GM23338 (cell line): ENCODE measurements at regions not wholly inside any gene's neighbourhood (a gene's known extent, or its start where the extent isn't known, plus 50 kb on each side); places are given as distances from the start of the nearest gene placed in this dataset.
A peak's percentile ranks its signal among the peaks of the same experiment; 100 is the strongest.

Experiments used
- ATAC-seq: fragments of 200-7000 bp; cut with Tn5 transposase; 3 replicates; pipeline ENCODE4 v1.9.1; 2020
- DNase-seq: peaks from one replicate; pipeline ENCODE4 v3.0.0-alpha.2; 2015; ENCODE audit warnings: low spot score
- H2AFZ ChIP-seq: fragments of 200-600 bp; sonication (generic); 2 replicates; pipeline ENCODE4 v1.8.0; 2016; ENCODE audit warnings: antibody characterized with exemption, mild to moderate bottlenecking, moderate library complexity
- H3F3A ChIP-seq: fragments of 200-600 bp; sonication (generic); replicated peaks from 2 replicates; pipeline ENCODE4 v1.8.0; 2017; ENCODE audit warnings: antibody characterized with exemption, mixed run types, low read depth
- H3K27ac ChIP-seq: fragments of 200-600 bp; sonication (generic); 2 replicates; pipeline ENCODE4 v1.6.1; 2016; ENCODE audit warnings: low read depth
- H3K27me3 ChIP-seq: fragments of 200-600 bp; sonication (generic); 2 replicates; pipeline ENCODE4 v1.8.0; 2016; ENCODE audit warnings: mild to moderate bottlenecking, mixed run types, moderate library complexity; ENCODE audit not compliant: insufficient read depth
- H3K36me3 ChIP-seq: fragments of 200-600 bp; sonication (generic); 2 replicates; pipeline ENCODE4 v1.8.0; 2016; ENCODE audit warnings: mild to moderate bottlenecking; ENCODE audit not compliant: insufficient read depth
- H3K4me1 ChIP-seq: fragments of 200-600 bp; sonication (generic); 2 replicates; pipeline ENCODE4 v1.8.0; 2016; ENCODE audit warnings: mild to moderate bottlenecking, moderate library complexity; ENCODE audit not compliant: insufficient read depth
- H3K4me2 ChIP-seq: fragments of 200-600 bp; sonication (generic); 2 replicates; pipeline ENCODE4 v1.7.1; 2017; ENCODE audit warnings: mixed run types
- H3K4me3 ChIP-seq: fragments of 200-600 bp; sonication (generic); 2 replicates; pipeline ENCODE4 v1.6.1; 2016; ENCODE audit warnings: mixed run types
- H3K79me2 ChIP-seq: fragments of 200-600 bp; sonication (generic); replicated peaks from 2 replicates; pipeline ENCODE4 v1.8.0; 2017; ENCODE audit warnings: mild to moderate bottlenecking; ENCODE audit not compliant: insufficient read depth
- H3K9me2 ChIP-seq: fragments of 200-600 bp; sonication (generic); 2 replicates; pipeline ENCODE4 v1.8.0; 2017; ENCODE audit not compliant: insufficient read depth
- H4K20me1 ChIP-seq: fragments of 200-600 bp; sonication (generic); replicated peaks from 2 replicates; pipeline ENCODE4 v1.8.0; 2017; ENCODE audit warnings: mild to moderate bottlenecking; ENCODE audit not compliant: insufficient read depth
- H3K27ac Mint-ChIP-seq: 2 replicates; pipeline ENCODE4 v1.8.0; 2020; ENCODE audit warnings: inconsistent platforms, mild to moderate bottlenecking, moderate library complexity, mixed read lengths
- H3K27me3 Mint-ChIP-seq: 3 replicates; pipeline ENCODE4 v1.8.0; 2022; ENCODE audit warnings: low read depth, mild to moderate bottlenecking, moderate library complexity, mixed read lengths, inconsistent platforms; ENCODE audit not compliant: insufficient read depth, poor library complexity
- H3K36me3 Mint-ChIP-seq: 3 replicates; pipeline ENCODE4 v1.8.0; 2021; ENCODE audit warnings: low read depth, mild to moderate bottlenecking, inconsistent platforms, moderate library complexity, mixed read lengths
- H3K4me1 Mint-ChIP-seq: 3 replicates; pipeline ENCODE4 v1.8.0; 2020; ENCODE audit warnings: mild to moderate bottlenecking, inconsistent platforms, mixed read lengths
- H3K4me3 Mint-ChIP-seq: 3 replicates; pipeline ENCODE4 v1.8.0; 2021; ENCODE audit warnings: moderate library complexity, mild to moderate bottlenecking, inconsistent platforms, mixed read lengths
- H3K9me3 Mint-ChIP-seq: 3 replicates; pipeline ENCODE4 v1.8.0; 2020; ENCODE audit warnings: moderate library complexity, mild to moderate bottlenecking, inconsistent platforms, mixed read lengths
- CREB1 ChIP-seq: fragments of 250-450 bp; sonication (Bioruptor Pico); IDR thresholded peaks from 2 replicates; pipeline ENCODE4 v1.5.0; 2020; ENCODE audit warnings: low read depth, mild to moderate bottlenecking, moderate library complexity
- EZH2 ChIP-seq: fragments of 200-600 bp; sonication (generic); IDR thresholded peaks from one replicate; pipeline ENCODE4 v1.8.0; 2017; ENCODE audit warnings: antibody characterized with exemption, mild to moderate bottlenecking, low read depth; ENCODE audit not compliant: unreplicated experiment
- EZH2phosphoT487 ChIP-seq: fragments of 200-600 bp; sonication (generic); IDR thresholded peaks from one replicate; pipeline ENCODE4 v1.8.1; 2018; ENCODE audit warnings: antibody characterized with exemption; ENCODE audit not compliant: unreplicated experiment
- JUNB ChIP-seq: IDR thresholded peaks from one replicate; pipeline ENCODE4 v1.6.1; 2016; ENCODE audit warnings: antibody characterized with exemption; ENCODE audit not compliant: unreplicated experiment
- NANOG ChIP-seq: IDR thresholded peaks from 2 replicates; pipeline ENCODE4 v1.6.1; 2016; ENCODE audit warnings: antibody characterized with exemption, borderline replicate concordance
- POLR2AphosphoS5 ChIP-seq: IDR thresholded peaks from 2 replicates; pipeline ENCODE4 v1.6.1; 2016; ENCODE audit warnings: antibody characterized with exemption, low read depth
- STAT1 ChIP-seq: IDR thresholded peaks from one replicate; pipeline ENCODE4 v1.6.1; 2016; ENCODE audit warnings: antibody characterized with exemption; ENCODE audit not compliant: unreplicated experiment
- ZNF114 ChIP-seq: fragments of 250-450 bp; sonication (Bioruptor Pico); IDR thresholded peaks from 2 replicates; pipeline ENCODE4 v1.5.0; 2020; ENCODE audit warnings: mild to moderate bottlenecking, moderate library complexity
- ZNF331 ChIP-seq: fragments of 250-450 bp; sonication (Bioruptor Pico); IDR thresholded peaks from 2 replicates; pipeline ENCODE4 v1.5.0; 2020; ENCODE audit warnings: low read depth, mild to moderate bottlenecking, moderate library complexity
- TF ChIP-seq, protein P1 (sequence below): fragments of 250-450 bp; sonication (Bioruptor Pico); IDR thresholded peaks from 2 replicates; pipeline ENCODE4 v1.5.0; 2020; ENCODE audit warnings: mild to moderate bottlenecking, moderate library complexity
- TF ChIP-seq, protein P2 (sequence below): IDR thresholded peaks from one replicate; pipeline ENCODE4 v1.6.1; 2018; ENCODE audit warnings: antibody characterized with exemption; ENCODE audit not compliant: unreplicated experiment
- TF ChIP-seq, protein P3 (sequence below): IDR thresholded peaks from 2 replicates; pipeline ENCODE4 v1.6.1; 2016; ENCODE audit warnings: antibody characterized with exemption
- TF ChIP-seq, protein P4 (sequence below), 2 experiments: fragments of 200-600 bp in 1 of 2; sonication (generic) in 1 of 2; conservative IDR thresholded peaks; 2 replicates each; pipeline versions ENCODE4 v1.5.1 to v1.6.1; 2016 to 2017; ENCODE audit warnings: antibody characterized with exemption in 2 of 2, low read depth in 2 of 2, mild to moderate bottlenecking in 2 of 2, moderate library complexity in 1 of 2

DNA sequence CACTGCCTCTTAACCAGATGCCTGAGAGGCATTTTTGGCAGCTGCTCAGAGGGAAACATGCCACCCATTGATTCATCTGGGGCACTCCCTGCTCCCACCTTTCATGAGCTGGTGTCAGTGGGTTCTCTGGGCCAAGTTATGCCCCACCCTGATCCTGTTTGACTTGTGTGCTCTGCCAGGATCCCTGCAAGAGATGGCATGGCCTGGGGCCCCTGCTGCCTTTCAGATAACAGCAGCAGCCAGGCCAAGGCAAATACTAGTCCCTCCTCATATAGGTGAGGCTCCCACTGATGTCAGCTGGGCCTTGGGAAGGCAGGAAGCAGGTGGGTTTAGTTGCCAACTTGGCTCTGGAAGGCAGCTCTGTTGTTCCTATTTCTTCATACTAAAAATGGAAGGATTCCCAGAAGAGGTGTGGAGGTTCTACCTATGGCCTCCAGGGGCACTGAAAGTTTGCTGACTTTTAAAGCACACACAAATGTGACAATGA is 192.9 kb upstream of the RBPJ start:
- Mint-ChIP-seq H3K9me3 (peaks cover 2% of the 10 kb centered on the region; the same call in 1 of the 3 replicates), H3K36me3 (no peaks in the 10 kb centered on the region), H3K27ac (no peak overlapping the region), H3K4me3 (no peak overlapping the region), H3K4me1 (no peaks in the 10 kb centered on the region), H3K27me3 (no peaks in the 10 kb centered on the region)
- H3K27ac ChIP-seq = no peak overlapping the region
- no peaks in the 10 kb centered on the region for H4K20me1 ChIP-seq
- H3K9me2 ChIP-seq = peaks cover 6% of the 10 kb centered on the region; the same call in 1 of the 2 replicates
- H3K36me3 ChIP-seq = no peaks in the 10 kb centered on the region
- peak; percentile 17 for DNase-seq
- no peak overlapping the region for H2AFZ ChIP-seq
- TF ChIP-seq ZNF114 (CRISPR knock-in tag) (no peak), ZNF331 (CRISPR knock-in tag) (no peak), EZH2phosphoT487 (no peak), EZH2 (no peak), POLR2AphosphoS5 (no peak), STAT1 (no peak), JUNB (no peak), NANOG (no peak), CREB1 (CRISPR knock-in tag) (no peak)
- TF ChIP-seq, protein P1, sequence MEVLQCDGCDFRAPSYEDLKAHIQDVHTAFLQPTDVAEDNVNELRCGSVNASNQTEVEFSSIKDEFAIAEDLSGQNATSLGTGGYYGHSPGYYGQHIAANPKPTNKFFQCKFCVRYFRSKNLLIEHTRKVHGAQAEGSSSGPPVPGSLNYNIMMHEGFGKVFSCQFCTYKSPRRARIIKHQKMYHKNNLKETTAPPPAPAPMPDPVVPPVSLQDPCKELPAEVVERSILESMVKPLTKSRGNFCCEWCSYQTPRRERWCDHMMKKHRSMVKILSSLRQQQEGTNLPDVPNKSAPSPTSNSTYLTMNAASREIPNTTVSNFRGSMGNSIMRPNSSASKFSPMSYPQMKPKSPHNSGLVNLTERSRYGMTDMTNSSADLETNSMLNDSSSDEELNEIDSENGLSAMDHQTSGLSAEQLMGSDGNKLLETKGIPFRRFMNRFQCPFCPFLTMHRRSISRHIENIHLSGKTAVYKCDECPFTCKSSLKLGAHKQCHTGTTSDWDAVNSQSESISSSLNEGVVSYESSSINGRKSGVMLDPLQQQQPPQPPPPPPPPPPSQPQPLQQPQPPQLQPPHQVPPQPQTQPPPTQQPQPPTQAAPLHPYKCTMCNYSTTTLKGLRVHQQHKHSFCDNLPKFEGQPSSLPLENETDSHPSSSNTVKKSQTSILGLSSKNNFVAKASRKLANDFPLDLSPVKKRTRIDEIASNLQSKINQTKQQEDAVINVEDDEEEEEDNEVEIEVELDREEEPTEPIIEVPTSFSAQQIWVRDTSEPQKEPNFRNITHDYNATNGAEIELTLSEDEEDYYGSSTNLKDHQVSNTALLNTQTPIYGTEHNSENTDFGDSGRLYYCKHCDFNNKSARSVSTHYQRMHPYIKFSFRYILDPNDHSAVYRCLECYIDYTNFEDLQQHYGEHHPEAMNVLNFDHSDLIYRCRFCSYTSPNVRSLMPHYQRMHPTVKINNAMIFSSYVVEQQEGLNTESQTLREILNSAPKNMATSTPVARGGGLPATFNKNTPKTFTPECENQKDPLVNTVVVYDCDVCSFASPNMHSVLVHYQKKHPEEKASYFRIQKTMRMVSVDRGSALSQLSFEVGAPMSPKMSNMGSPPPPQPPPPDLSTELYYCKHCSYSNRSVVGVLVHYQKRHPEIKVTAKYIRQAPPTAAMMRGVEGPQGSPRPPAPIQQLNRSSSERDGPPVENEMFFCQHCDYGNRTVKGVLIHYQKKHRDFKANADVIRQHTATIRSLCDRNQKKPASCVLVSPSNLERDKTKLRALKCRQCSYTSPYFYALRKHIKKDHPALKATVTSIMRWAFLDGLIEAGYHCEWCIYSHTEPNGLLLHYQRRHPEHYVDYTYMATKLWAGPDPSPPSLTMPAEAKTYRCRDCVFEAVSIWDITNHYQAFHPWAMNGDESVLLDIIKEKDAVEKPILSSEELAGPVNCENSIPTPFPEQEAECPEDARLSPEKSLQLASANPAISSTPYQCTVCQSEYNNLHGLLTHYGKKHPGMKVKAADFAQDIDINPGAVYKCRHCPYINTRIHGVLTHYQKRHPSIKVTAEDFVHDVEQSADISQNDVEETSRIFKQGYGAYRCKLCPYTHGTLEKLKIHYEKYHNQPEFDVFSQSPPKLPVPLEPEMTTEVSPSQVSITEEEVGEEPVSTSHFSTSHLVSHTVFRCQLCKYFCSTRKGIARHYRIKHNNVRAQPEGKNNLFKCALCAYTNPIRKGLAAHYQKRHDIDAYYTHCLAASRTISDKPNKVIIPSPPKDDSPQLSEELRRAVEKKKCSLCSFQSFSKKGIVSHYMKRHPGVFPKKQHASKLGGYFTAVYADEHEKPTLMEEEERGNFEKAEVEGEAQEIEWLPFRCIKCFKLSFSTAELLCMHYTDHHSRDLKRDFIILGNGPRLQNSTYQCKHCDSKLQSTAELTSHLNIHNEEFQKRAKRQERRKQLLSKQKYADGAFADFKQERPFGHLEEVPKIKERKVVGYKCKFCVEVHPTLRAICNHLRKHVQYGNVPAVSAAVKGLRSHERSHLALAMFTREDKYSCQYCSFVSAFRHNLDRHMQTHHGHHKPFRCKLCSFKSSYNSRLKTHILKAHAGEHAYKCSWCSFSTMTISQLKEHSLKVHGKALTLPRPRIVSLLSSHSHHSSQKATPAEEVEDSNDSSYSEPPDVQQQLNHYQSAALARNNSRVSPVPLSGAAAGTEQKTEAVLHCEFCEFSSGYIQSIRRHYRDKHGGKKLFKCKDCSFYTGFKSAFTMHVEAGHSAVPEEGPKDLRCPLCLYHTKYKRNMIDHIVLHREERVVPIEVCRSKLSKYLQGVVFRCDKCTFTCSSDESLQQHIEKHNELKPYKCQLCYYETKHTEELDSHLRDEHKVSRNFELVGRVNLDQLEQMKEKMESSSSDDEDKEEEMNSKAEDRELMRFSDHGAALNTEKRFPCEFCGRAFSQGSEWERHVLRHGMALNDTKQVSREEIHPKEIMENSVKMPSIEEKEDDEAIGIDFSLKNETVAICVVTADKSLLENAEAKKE = no peak
- TF ChIP-seq, protein P2, sequence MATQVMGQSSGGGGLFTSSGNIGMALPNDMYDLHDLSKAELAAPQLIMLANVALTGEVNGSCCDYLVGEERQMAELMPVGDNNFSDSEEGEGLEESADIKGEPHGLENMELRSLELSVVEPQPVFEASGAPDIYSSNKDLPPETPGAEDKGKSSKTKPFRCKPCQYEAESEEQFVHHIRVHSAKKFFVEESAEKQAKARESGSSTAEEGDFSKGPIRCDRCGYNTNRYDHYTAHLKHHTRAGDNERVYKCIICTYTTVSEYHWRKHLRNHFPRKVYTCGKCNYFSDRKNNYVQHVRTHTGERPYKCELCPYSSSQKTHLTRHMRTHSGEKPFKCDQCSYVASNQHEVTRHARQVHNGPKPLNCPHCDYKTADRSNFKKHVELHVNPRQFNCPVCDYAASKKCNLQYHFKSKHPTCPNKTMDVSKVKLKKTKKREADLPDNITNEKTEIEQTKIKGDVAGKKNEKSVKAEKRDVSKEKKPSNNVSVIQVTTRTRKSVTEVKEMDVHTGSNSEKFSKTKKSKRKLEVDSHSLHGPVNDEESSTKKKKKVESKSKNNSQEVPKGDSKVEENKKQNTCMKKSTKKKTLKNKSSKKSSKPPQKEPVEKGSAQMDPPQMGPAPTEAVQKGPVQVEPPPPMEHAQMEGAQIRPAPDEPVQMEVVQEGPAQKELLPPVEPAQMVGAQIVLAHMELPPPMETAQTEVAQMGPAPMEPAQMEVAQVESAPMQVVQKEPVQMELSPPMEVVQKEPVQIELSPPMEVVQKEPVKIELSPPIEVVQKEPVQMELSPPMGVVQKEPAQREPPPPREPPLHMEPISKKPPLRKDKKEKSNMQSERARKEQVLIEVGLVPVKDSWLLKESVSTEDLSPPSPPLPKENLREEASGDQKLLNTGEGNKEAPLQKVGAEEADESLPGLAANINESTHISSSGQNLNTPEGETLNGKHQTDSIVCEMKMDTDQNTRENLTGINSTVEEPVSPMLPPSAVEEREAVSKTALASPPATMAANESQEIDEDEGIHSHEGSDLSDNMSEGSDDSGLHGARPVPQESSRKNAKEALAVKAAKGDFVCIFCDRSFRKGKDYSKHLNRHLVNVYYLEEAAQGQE = no peak
- TF ChIP-seq, protein P3, sequence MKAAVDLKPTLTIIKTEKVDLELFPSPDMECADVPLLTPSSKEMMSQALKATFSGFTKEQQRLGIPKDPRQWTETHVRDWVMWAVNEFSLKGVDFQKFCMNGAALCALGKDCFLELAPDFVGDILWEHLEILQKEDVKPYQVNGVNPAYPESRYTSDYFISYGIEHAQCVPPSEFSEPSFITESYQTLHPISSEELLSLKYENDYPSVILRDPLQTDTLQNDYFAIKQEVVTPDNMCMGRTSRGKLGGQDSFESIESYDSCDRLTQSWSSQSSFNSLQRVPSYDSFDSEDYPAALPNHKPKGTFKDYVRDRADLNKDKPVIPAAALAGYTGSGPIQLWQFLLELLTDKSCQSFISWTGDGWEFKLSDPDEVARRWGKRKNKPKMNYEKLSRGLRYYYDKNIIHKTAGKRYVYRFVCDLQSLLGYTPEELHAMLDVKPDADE = no peak
- TF ChIP-seq, protein P4, sequence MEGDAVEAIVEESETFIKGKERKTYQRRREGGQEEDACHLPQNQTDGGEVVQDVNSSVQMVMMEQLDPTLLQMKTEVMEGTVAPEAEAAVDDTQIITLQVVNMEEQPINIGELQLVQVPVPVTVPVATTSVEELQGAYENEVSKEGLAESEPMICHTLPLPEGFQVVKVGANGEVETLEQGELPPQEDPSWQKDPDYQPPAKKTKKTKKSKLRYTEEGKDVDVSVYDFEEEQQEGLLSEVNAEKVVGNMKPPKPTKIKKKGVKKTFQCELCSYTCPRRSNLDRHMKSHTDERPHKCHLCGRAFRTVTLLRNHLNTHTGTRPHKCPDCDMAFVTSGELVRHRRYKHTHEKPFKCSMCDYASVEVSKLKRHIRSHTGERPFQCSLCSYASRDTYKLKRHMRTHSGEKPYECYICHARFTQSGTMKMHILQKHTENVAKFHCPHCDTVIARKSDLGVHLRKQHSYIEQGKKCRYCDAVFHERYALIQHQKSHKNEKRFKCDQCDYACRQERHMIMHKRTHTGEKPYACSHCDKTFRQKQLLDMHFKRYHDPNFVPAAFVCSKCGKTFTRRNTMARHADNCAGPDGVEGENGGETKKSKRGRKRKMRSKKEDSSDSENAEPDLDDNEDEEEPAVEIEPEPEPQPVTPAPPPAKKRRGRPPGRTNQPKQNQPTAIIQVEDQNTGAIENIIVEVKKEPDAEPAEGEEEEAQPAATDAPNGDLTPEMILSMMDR (conservative IDR thresholded peaks at IDR 0.05; ENCODE audit: low read depth in 2 of 2) = no peak; a peak in 2 of 4 replicates
- no peaks in the 10 kb centered on the region for H3K79me2 ChIP-seq
- no peak overlapping the region for H3K4me3 ChIP-seq
- no peaks in the 10 kb centered on the region for H3K4me1 ChIP-seq
- H3F3A ChIP-seq = no peaks in the 10 kb centered on the region
- H3K4me2 ChIP-seq = no peak overlapping the region
- ATAC-seq = no peak
- no peaks in the 10 kb centered on the region for H3K27me3 ChIP-seq
